K562 (cell line): ENCODE measurements at regions not wholly inside any gene's neighbourhood (a gene's known extent, or its start where the extent isn't known, plus 50 kb on each side); places are given as distances from the start of the nearest gene placed in this dataset.

Experiments
- ATAC-seq: fragments of 200-7000 bp; cut with Tn5 transposase; 3 replicates; pipeline ENCODE4 v1.9.1; 2020; ENCODE audit warnings: moderate library complexity
- BruUV-seq: library from RNA; stranded (reverse); fragments of 400-500 nt; replicated peaks from 2 replicates; lab custom pipeline; 2021; lab: Mats Ljungman, UMichigan
- CTCF ChIA-PET: fragments of 300-600 bp; formaldehyde crosslinking; extraction: SDS; loops from one replicate; lab custom pipeline; 2021; ENCODE audit warnings: low intra/inter-chr PET ratio; lab: Yijun Ruan, JAX
- POLR2A ChIA-PET: fragments of 300-600, 350-650 bp; sonication (Branson Sonifier 250); formaldehyde crosslinking; extraction: SDS; loops from one replicate; lab custom pipeline; 2021; ENCODE audit warnings: antibody characterized with exemption, inconsistent platforms; lab: Yijun Ruan, JAX
- DNase-seq, 4 experiments: peaks; one replicate each; pipeline versions ENCODE4 v3.0.0 to v3.0.0-alpha.2; 2011 to 2018; ENCODE audit warnings: low spot score in 3 of 4, mixed read lengths in 3 of 4; ENCODE audit errors: extremely low read depth in 1 of 4
- FAIRE-seq: peaks from 2 replicates; lab custom pipeline; 2011; peaks lifted over from hg19 to GRCh38; lab: Jason Lieb, UNC
- H2AFZ ChIP-seq: 2 replicates; pipeline ENCODE4 v1.6.0; 2011; ENCODE audit warnings: low read depth, low read length, control low read depth, inconsistent platforms
- H3K27ac ChIP-seq: fragments of 200-600 bp; 3 replicates; pipeline ENCODE4 v1.8.0; 2011; ENCODE audit warnings: low read depth, mild to moderate bottlenecking, control low read depth, inconsistent platforms, low read length, moderate library complexity, mixed read lengths; ENCODE audit errors: extremely low read depth
- H3K27me3 ChIP-seq, 2 experiments: fragments of 300-600 bp in 1 of 2; 2 replicates in 1 of 2; 3 replicates in 1 of 2; pipeline versions ENCODE4 v1.6.0 to v1.8.0; 2011; ENCODE audit warnings: inconsistent platforms in 2 of 2, low read length in 2 of 2, mild to moderate bottlenecking in 1 of 2, mixed read lengths in 1 of 2, moderate library complexity in 1 of 2; ENCODE audit not compliant: control insufficient read depth in 2 of 2, insufficient read depth in 2 of 2
- H3K36me3 ChIP-seq: fragments of 300-600 bp; 3 replicates; pipeline ENCODE4 v1.8.0; 2011; ENCODE audit warnings: mild to moderate bottlenecking, low read length, inconsistent platforms; ENCODE audit not compliant: control insufficient read depth, insufficient read depth
- H3K4me1 ChIP-seq, 2 experiments: fragments of 200-600 bp in 1 of 2; replicated peaks in 1 of 2; 2 replicates in 1 of 2; 3 replicates in 1 of 2; pipeline versions ENCODE4 v1.5.1 to v1.8.0; 2011; ENCODE audit warnings: inconsistent platforms in 2 of 2, low read length in 2 of 2, mild to moderate bottlenecking in 1 of 2, mixed read lengths in 1 of 2, moderate library complexity in 1 of 2; ENCODE audit not compliant: control insufficient read depth in 2 of 2, insufficient read depth in 2 of 2
- H3K4me2 ChIP-seq: 2 replicates; pipeline ENCODE4 v1.6.1; 2011; ENCODE audit warnings: low read length, control low read depth, inconsistent platforms, mixed read lengths; ENCODE audit not compliant: insufficient read depth
- H3K4me3 ChIP-seq: fragments of 200-600 bp; sonication (generic), shearing (Covaris generic); 2 replicates; pipeline ENCODE4 v1.5.1; 2016; ENCODE audit warnings: control low read depth, inconsistent platforms
- H3K79me2 ChIP-seq: fragments of 200-600 bp; 3 replicates; pipeline ENCODE4 v1.8.0; 2011; ENCODE audit warnings: low read length, inconsistent platforms; ENCODE audit not compliant: control insufficient read depth, insufficient read depth
- H3K9ac ChIP-seq, 2 experiments: 2 replicates each; pipeline versions ENCODE4 v1.6.0 to v1.6.1; 2011; ENCODE audit warnings: low read depth in 2 of 2, low read length in 2 of 2, control low read depth in 1 of 2, inconsistent platforms in 1 of 2, mild to moderate bottlenecking in 1 of 2, mixed read lengths in 1 of 2; ENCODE audit not compliant: insufficient read depth in 1 of 2
- H3K9me1 ChIP-seq: one replicate; pipeline ENCODE4 v1.6.0; 2011; ENCODE audit warnings: inconsistent platforms, mild to moderate bottlenecking, low read length, moderate library complexity; ENCODE audit not compliant: control insufficient read depth, insufficient read depth
- H3K9me3 ChIP-seq: replicated peaks from 2 replicates; pipeline ENCODE4 v1.5.1; 2011; ENCODE audit warnings: low read depth, low read length, inconsistent platforms; ENCODE audit not compliant: control insufficient read depth, insufficient read depth
- H4K20me1 ChIP-seq: replicated peaks from 2 replicates; pipeline ENCODE4 v1.6.1; 2011; ENCODE audit warnings: low read length, inconsistent platforms, mixed read lengths; ENCODE audit not compliant: control insufficient read depth, insufficient read depth
- BACH1 ChIP-seq: fragments of 200-800 bp; sonication (Bioruptor generic); IDR thresholded peaks from 2 replicates; pipeline ENCODE4 v1.6.1; 2016; ENCODE audit warnings: missing genetic modification characterization, missing compliant biosample characterization
- CGGBP1 ChIP-seq: fragments of 250-450 bp; sonication (Bioruptor Pico); IDR thresholded peaks from 2 replicates; pipeline ENCODE4 v1.9.0; 2021; ENCODE audit warnings: mild to moderate bottlenecking
- CHD4 ChIP-seq: fragments of 200-600 bp; sonication (generic); IDR thresholded peaks from 3 replicates; pipeline ENCODE4 v1.6.1; 2012; ENCODE audit warnings: low read depth, mild to moderate bottlenecking, mixed read lengths, low read length, inconsistent platforms; ENCODE audit not compliant: insufficient read depth, insufficient replicate concordance, poor library complexity, severe bottlenecking
- HDAC1 ChIP-seq, 2 experiments: fragments of 450-650 bp; IDR thresholded peaks; 2 replicates each; pipeline ENCODE4 v1.6.1; 2016 to 2017; ENCODE audit warnings: inconsistent platforms in 1 of 2, mild to moderate bottlenecking in 1 of 2, moderate library complexity in 1 of 2
- RERE ChIP-seq: sonication (generic); formaldehyde crosslinking; IDR thresholded peaks from 2 replicates; pipeline ENCODE4 v1.8.0; 2023; ENCODE audit warnings: missing genetic modification reagents, mild to moderate bottlenecking, borderline replicate concordance
- UBTF ChIP-seq, 2 experiments: IDR thresholded peaks; 2 replicates each; pipeline ENCODE4 v1.6.1; 2012; ENCODE audit warnings: improper control_type of control experiment in 2 of 2, low read depth in 2 of 2, low read length in 2 of 2, borderline replicate concordance in 1 of 2
- ZBTB5 ChIP-seq: fragments of 450-650 bp; IDR thresholded peaks from 2 replicates; pipeline ENCODE4 v1.6.1; 2017; ENCODE audit warnings: antibody characterized with exemption
- WGBS: fragments of 100-300 bp; shearing (Covaris generic); methylation state at CpG from one replicate; pipeline ENCODE4 v1.1.6; 2016; ENCODE audit warnings: low coverage, mixed read lengths; ENCODE audit not compliant: insufficient coverage; ENCODE audit errors: missing lambda C conversion rate; 5-methylcytosine and 5-hydroxymethylcytosine counted together
- in situ Hi-C: fragments of 300-500 bp; cut with MboI; formaldehyde crosslinking; loops from 4 replicates; pipeline ENCODE4 v1.15.0; 2018; ENCODE audit warnings: inconsistent platforms, mixed read lengths
- intact Hi-C: fragments of 100-400 bp; cut with micrococcal nuclease; formaldehyde crosslinking; loops from 2 replicates; pipeline ENCODE4 v1.14.2; 2022

- intact Hi-C loops, result loop anchor here (5.0 kb wide), 1 partner anchor 585 kb away; no protein-coding TSS in a partner anchor
- TF ChIP-seq HDAC1 (IDR thresholded peaks at IDR 0.05) (no peak), CHD4 (no peak), UBTF (IDR thresholded peaks at IDR 0.05; ENCODE audit: borderline replicate concordance in 1 of 2, low read depth in 2 of 2, low read length in 2 of 2) (no peak), BACH1 (tag) (no peak), RERE (CRISPR knock-in tag) (no peak), CGGBP1 (CRISPR knock-in tag) (no peak), ZBTB5 (no peak)
- no peaks in the 10 kb centered on the region for H3K9me3 ChIP-seq
Measured at GRCh38 chr4:189206953-189207352, 733.7 kb upstream of the FRG1 start.

More at GRCh38 chr4:189206953-189207352, 733.7 kb upstream of the FRG1 start:
- DNase-seq, result no peak
- no peak for ATAC-seq
- CTCF ChIA-PET, result no interaction called here
- no peak overlapping the region for H3K4me2 ChIP-seq
- H3K4me1 ChIP-seq, result no peaks in the 10 kb centered on the region
- no peaks in the 10 kb centered on the region for H3K36me3 ChIP-seq
- no peaks in the 10 kb centered on the region for H4K20me1 ChIP-seq
- in situ Hi-C loops, result no loop called here
- no peaks in the 10 kb centered on the region for H3K9me1 ChIP-seq
- no peak overlapping the region for H3K27ac ChIP-seq
- FAIRE-seq, result no peak
- 2% methylated on average over 10 of the region's 10 CpGs for WGBS
- no peaks in the 10 kb centered on the region for H3K27me3 ChIP-seq
- BruUV-seq, result no TSS peak
- H2AFZ ChIP-seq, result no peak overlapping the region
- POLR2A ChIA-PET, result no interaction called here
- H3K4me3 ChIP-seq, result no peak overlapping the region
- H3K9ac ChIP-seq, result no peak overlapping the region
- no peaks in the 10 kb centered on the region for H3K79me2 ChIP-seq
